RWPE1 (cell line): ENCODE measurements at regions not wholly inside any gene's neighbourhood (a gene's known extent, or its start where the extent isn't known, plus 50 kb on each side); places are given as distances from the start of the nearest gene placed in this dataset.

Source experiments
- CTCF ChIA-PET: fragments of 350-600 bp; sonication (Branson Sonifier 250); formaldehyde crosslinking; extraction: SDS; loops from one replicate; lab custom pipeline; 2021; lab: Yijun Ruan, JAX
- POLR2A ChIA-PET: fragments of 400-600 bp; formaldehyde crosslinking; extraction: SDS; loops from one replicate; lab custom pipeline; 2020; ENCODE audit warnings: antibody characterized with exemption; ENCODE audit not compliant: low non-redundant PET; lab: Yijun Ruan, JAX
- DNase-seq: peaks from one replicate; pipeline ENCODE4 v3.0.0; 2012; ENCODE audit warnings: low spot score
- H3K27ac ChIP-seq: fragments of 450-650 bp; 2 replicates; pipeline ENCODE4 v1.5.1; 2017
- CTCF ChIP-seq: fragments of 450-650 bp; conservative IDR thresholded peaks from 2 replicates; pipeline ENCODE4 v1.5.1; 2017; ENCODE audit warnings: low read depth, mild to moderate bottlenecking

DNA sequence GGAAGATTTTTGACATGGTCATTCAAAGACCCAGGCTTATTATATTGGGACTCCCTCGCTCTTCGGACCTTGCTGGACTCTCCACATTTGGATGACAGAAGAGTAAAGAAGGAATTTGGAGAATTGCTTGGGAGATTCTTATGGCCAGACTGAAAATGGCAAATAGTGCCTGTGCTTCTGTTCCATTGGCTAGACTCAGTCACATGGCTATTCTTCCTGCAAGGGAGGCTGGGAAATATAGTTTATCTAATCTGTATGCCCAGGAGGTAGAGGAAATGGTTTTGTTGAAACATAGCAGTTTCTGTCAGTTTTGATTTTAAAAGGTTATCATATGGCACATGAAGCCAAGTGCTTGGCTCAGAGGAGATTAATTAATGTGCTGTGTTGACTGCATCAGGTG, 286.6 kb upstream of the JAG1 start:
- ChIA-PET POLR2A (no interaction called here), CTCF (no interaction called here)
- no peak for DNase-seq
- H3K27ac ChIP-seq: no peak overlapping the region
- no peak for TF ChIP-seq CTCF

DNA sequence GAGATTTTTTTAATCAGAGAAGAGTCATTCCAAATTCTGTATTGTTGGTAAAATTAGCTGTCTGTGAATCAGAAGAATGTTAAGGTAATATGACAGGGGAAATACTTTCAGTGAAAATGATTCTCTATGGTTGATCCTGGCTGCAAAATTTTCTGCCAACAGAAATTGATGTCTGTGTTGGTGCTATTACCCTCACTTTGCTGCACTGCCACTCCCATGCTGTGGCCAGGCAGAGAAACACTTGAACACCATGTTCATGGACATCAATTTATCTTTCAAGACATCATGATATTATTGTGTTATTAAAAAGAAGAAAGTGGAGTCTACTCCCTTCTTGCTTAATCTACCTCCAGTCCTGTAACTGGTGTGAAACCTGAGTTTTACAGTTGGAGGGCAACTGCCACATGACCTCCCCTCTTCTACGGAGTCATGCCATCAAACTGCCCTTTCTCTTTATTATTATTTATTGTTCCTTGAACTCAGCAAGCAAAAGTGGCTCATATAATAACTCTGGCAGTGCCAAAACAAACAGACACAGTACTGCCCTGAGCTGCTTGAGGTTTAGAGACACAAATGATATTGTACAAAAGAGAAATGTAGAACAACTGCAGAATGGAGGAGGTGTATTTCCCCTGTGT, 288.0 kb upstream of the JAG1 start:
- ChIA-PET CTCF (no interaction called here), POLR2A (no interaction called here)
- H3K27ac ChIP-seq: no peak overlapping the region
- no peak for DNase-seq
- no peak for TF ChIP-seq CTCF

DNA sequence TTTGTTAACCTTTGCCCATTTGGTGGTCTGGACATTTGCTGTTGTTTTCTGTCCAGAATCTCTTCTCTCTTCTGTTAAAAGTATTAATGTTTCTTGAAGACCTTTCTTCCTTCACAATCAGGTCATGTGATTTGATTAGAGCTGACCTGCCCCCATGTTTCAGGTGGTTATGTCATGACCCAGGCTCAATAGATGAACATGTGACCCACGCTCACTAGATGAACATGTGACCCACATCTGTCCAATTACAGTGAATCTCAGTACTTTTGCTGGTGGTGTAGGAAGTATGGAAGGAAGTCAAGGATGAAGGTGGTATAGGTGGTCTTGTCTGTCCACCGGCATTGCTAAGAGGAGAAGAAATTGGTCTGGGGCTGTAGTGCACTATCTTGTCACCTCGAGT, 289.1 kb upstream of the JAG1 start:
- no peak for DNase-seq

GRCh38 chr20:10963717-10964266, 290.0 kb upstream of the JAG1 start:
- POLR2A ChIA-PET: no interaction called here
- CTCF ChIA-PET: no interaction called here
- DNase-seq: no peak
- no peak for TF ChIP-seq CTCF
- H3K27ac ChIP-seq: no peak overlapping the region

More for the DNA sequence above, 289.1 kb upstream of the JAG1 start:
- no peak for TF ChIP-seq CTCF
- ChIA-PET POLR2A (no interaction called here), CTCF (no interaction called here)
- no peak overlapping the region for H3K27ac ChIP-seq

- no peak for TF ChIP-seq CTCF
- POLR2A ChIA-PET: no interaction called here
- no peak overlapping the region for H3K27ac ChIP-seq
- CTCF ChIA-PET: interaction anchor here (0.6 kb wide), 1 partner anchor 101 kb away, joined by 4 read pairs; no protein-coding TSS in a partner anchor
- no peak for DNase-seq
Observed at GRCh38 chr20:10965936-10966470, 292.2 kb upstream of the JAG1 start.

- no peak for DNase-seq
- no peak for TF ChIP-seq CTCF
- CTCF ChIA-PET: no interaction called here
- POLR2A ChIA-PET: no interaction called here
- no peak overlapping the region for H3K27ac ChIP-seq
Observed at GRCh38 chr20:10970109-10970508, 296.3 kb upstream of the JAG1 start.
